ENCODE measurements at regions not wholly inside any gene's neighbourhood (a gene's known extent, or its start where the extent isn't known, plus 50 kb on each side); places are given as distances from the start of the nearest gene placed in this dataset.
"Not testable (repeated sequence)": the region's sequence is repeated elsewhere in the genome, so short reads cannot be mapped to it uniquely, and the experiment has no call there.

- no peak for DNase-seq (ENCODE audit: low spot score)
- no peak for TF ChIP-seq CTCF (IDR thresholded peaks at IDR 0.05; ENCODE audit: extremely low read depth, missing control alignments)
Measured at GRCh38 chr14:104306450-104307040, 168.2 kb downstream of the KIF26A start.

DNA sequence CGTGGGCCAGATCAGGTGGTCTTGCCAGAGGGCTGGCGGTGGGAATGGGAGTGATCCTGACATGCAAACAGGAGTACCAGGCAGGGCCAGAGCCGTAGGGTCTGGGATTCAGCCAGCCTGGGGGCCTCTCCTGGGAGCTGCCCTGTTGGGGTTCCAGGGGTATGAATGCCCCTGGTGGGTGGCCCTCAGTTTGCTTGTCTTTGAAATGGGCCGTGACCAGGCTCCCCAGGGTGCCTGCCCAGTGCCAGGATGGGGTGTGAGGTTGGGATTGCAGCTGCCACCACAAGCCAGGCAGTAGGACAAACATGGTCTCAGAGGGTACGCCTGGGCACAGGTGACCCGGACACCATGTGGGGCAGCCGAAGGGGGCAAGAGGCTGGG is 168.8 kb downstream of the KIF26A start:
- DNase-seq (ENCODE audit: low spot score): no peak
- no peak for TF ChIP-seq CTCF (IDR thresholded peaks at IDR 0.05; ENCODE audit: extremely low read depth, missing control alignments)

GRCh38 chr14:104307627-104308401 is 169.4 kb downstream of the KIF26A start:
- TF ChIP-seq CTCF (IDR thresholded peaks at IDR 0.05; ENCODE audit: extremely low read depth, missing control alignments): no peak
- DNase-seq (ENCODE audit: low spot score): no peak

- DNase-seq (ENCODE audit: low spot score): not testable (repeated sequence)
Measured at GRCh38 chr14:104308534-104308933, 170.1 kb downstream of the KIF26A start.

DNA sequence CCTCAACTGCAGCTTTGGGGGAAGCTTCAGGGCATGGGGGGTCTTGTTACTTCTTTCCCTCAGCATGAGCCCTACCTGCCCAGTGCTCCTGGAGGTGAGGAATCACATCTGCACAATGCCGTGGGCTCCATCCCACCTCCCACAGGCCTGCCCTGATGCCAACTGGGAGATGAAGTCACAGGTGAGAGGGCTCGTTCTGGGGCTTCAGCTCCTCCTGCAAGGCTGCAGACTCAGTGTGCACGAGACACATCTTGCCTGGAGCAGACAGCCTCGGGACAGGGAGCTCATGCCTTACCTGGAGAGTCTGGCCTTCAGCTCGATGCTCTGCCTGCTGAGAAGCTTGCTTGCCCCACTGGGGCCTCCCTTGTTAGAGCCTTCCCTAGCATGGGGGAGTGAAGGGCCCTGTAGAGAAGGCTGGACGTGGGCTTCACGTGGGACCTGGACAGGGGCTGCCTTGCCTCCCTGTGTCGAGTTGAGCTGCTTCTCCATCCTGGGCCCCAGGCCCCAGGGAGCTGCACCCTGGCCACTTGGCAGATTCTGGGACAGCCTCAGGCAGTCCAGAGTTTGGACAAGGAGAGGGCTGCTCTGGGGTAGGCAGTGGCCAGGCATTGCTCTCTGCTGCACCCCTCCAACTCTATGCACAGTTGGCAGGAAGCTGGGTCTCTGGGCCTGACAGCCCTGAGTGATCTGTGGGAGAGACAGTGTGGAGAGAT is 171.4 kb downstream of the KIF26A start:
- DNase-seq (ENCODE audit: low spot score): no peak
- no peak for TF ChIP-seq CTCF (IDR thresholded peaks at IDR 0.05; ENCODE audit: extremely low read depth, missing control alignments)

GRCh38 chr14:104311358-104311757 is 173.0 kb downstream of the KIF26A start:
- TF ChIP-seq CTCF (IDR thresholded peaks at IDR 0.05; ENCODE audit: extremely low read depth, missing control alignments): no peak
- DNase-seq (ENCODE audit: low spot score): no peak

- no peak for TF ChIP-seq CTCF (IDR thresholded peaks at IDR 0.05; ENCODE audit: extremely low read depth, missing control alignments)
- no peak for DNase-seq (ENCODE audit: low spot score)
Measured at GRCh38 chr14:104313674-104314073, 175.3 kb downstream of the KIF26A start.

All from GM20000 (cell line).